ENCODE measurements at regions not wholly inside any gene's neighbourhood (a gene's known extent, or its start where the extent isn't known, plus 50 kb on each side); places are given as distances from the start of the nearest gene placed in this dataset.
A peak's percentile ranks its signal among the peaks of the same experiment; 100 is the strongest.

DNA sequence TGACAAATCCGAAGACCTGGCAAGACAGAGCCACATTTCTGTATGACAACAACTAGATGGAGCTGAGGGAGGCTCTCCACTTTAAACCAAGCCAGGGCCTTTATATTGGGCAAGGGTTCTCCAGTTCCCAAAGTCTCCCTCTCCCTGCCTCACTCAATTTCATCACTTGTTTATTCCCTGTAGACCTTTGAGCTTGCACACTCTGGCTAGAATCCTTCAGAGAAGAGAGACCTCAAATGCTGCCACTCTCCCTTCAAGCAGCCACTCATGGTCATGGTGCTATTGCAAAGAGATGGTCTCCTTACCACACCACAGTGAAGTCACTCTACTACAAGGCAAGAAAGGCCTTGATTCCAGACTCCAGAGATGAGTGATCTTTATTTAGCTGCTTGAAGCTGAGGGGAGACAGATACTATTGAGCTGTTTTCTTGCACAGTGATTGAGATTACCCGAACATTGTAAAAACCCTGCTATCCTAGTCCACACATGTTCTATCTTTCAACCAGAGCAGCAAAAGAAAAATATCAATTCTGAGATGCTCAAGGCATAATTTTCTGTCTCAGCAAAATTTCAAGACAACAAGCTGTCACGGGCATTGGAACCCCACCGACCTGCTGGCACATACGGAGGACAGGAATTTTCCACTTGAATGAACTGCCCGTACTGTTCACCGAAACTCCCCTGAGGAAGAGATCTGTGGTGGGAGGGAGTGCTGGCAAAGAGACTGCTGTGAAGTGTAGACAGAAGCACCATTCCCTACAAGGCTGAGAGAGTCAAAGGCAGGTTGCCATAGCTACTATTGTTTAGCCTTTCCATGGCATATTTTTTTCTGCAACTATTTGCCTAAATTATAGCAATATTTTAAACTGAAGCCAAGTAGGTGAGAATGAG, 81.1 kb downstream of the CDO1 start:
- no peak overlapping the region for H3K4me3 ChIP-seq (replicated peaks in 1 of 3; ENCODE audit: insufficient read depth in 1 of 3, low read depth in 2 of 3, low read length in 3 of 3)
- H4K20me1 ChIP-seq (ENCODE audit: insufficient read depth, low read length) = no peaks in the 10 kb centered on the region
- H3K36me3 ChIP-seq (replicated peaks in 1 of 2; ENCODE audit: control insufficient read depth in 1 of 2, insufficient read depth in 2 of 2, low read length in 2 of 2) = no peaks in the 10 kb centered on the region
- no peak overlapping the region for H3K27ac ChIP-seq (ENCODE audit: extremely low read length, insufficient read depth, low read length)
- FAIRE-seq (no peak), DNase-seq (ENCODE audit: low spot score) (no peak), ATAC-seq (peak; percentile 57)
- TF ChIP-seq KAT8 (CRISPR knock-in tag; IDR thresholded peaks at IDR 0.05) (no peak), HNF4A (CRISPR knock-in tag; IDR thresholded peaks at IDR 0.05) (peak; percentile 34)
- ChIA-PET POLR2A (no interaction called here), CTCF (ENCODE audit: low intra/inter-chr PET ratio, low total read pairs) (no interaction called here)
- no peak overlapping the region for H3K9ac ChIP-seq (ENCODE audit: insufficient read depth, low read depth, low read length)
- 70% methylated on average over 7 of the region's 7 CpGs for WGBS (ENCODE audit: low lambda C conversion rate)
- no peaks in the 10 kb centered on the region for H3K9me3 ChIP-seq (ENCODE audit: low read length)
- intact Hi-C loops (cut with micrococcal nuclease; ENCODE audit: unreplicated experiment) = no loop called here
- in situ Hi-C loops (cut with HindIII; ENCODE audit: extremely low pct_ligation_motif_present, low pct_unique_long_range_greater_than_20kb) = no loop called here
- no peaks in the 10 kb centered on the region for H3K79me2 ChIP-seq (ENCODE audit: insufficient read depth, low read length)
- no peak overlapping the region for H3K4me2 ChIP-seq (ENCODE audit: low read depth, low read length)
- no TSS peak for BruUV-seq (replicated peaks)
- H3K4me1 ChIP-seq (ENCODE audit: insufficient read depth, low read length) = peaks cover 29% of the 10 kb centered on the region
- H2AFZ ChIP-seq (ENCODE audit: low read length) = no peak overlapping the region
- H3K27me3 ChIP-seq (ENCODE audit: control insufficient read depth in 1 of 2, insufficient read depth in 2 of 2, low read length in 2 of 2) = no peaks in the 10 kb centered on the region

DNA sequence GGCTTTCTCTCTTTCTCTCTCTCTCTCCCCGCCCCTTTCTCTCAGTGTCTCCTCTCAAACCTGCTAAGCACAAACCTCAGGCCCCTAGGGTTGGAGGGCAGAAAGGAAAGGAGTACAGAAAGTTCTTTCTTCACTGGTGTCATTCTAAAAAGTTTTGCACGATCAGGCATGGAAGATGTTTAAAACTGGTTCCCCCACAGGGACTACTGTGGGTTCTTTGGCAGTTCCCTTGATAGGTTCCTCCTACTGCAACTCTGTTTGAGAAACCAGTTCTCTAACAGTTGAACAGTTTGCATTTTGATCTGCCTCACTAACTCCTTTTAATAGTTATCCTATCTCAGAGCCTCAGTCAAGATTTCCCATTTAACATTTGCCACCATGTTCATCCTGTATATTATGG, 82.9 kb downstream of the CDO1 start:
- H4K20me1 ChIP-seq (ENCODE audit: insufficient read depth, low read length) = no peaks in the 10 kb centered on the region
- ATAC-seq (no peak), DNase-seq (ENCODE audit: low spot score) (no peak), FAIRE-seq (no peak)
- no peak overlapping the region for H3K27ac ChIP-seq (ENCODE audit: extremely low read length, insufficient read depth, low read length)
- in situ Hi-C loops (cut with HindIII; ENCODE audit: extremely low pct_ligation_motif_present, low pct_unique_long_range_greater_than_20kb) (no loop called here), intact Hi-C loops (cut with micrococcal nuclease; ENCODE audit: unreplicated experiment) (no loop called here)
- no peaks in the 10 kb centered on the region for H3K9me3 ChIP-seq (ENCODE audit: low read length)
- BruUV-seq (replicated peaks) = no TSS peak
- no peak overlapping the region for H2AFZ ChIP-seq (ENCODE audit: low read length)
- H3K9ac ChIP-seq (ENCODE audit: insufficient read depth, low read depth, low read length) = no peak overlapping the region
- POLR2A ChIA-PET = no interaction called here
- no peak overlapping the region for H3K4me2 ChIP-seq (ENCODE audit: low read depth, low read length)
- peaks cover 19% of the 10 kb centered on the region for H3K4me1 ChIP-seq (ENCODE audit: insufficient read depth, low read length)
- CTCF ChIA-PET (ENCODE audit: low intra/inter-chr PET ratio, low total read pairs) = no interaction called here
- H3K79me2 ChIP-seq (ENCODE audit: insufficient read depth, low read length) = no peaks in the 10 kb centered on the region
- H3K27me3 ChIP-seq (ENCODE audit: control insufficient read depth in 1 of 2, insufficient read depth in 2 of 2, low read length in 2 of 2) = no peaks in the 10 kb centered on the region
- no peak overlapping the region for H3K4me3 ChIP-seq (replicated peaks in 1 of 3; ENCODE audit: insufficient read depth in 1 of 3, low read depth in 2 of 3, low read length in 3 of 3)
- TF ChIP-seq ZNF263 (CRISPR knock-in tag; IDR thresholded peaks at IDR 0.05) (no peak), HMGA1 (CRISPR knock-in tag; conservative IDR thresholded peaks at IDR 0.05) (no peak), CREM (IDR thresholded peaks at IDR 0.05) (no peak), CREM (CRISPR knock-in tag; IDR thresholded peaks at IDR 0.05) (no peak), ZFYVE20 (CRISPR knock-in tag; IDR thresholded peaks at IDR 0.05; ENCODE audit: borderline replicate concordance, low read depth) (no peak), ZFY (CRISPR knock-in tag; IDR thresholded peaks at IDR 0.05) (no peak), ZNF367 (CRISPR knock-in tag; IDR thresholded peaks at IDR 0.05; ENCODE audit: borderline replicate concordance) (no peak), RARA (CRISPR knock-in tag; IDR thresholded peaks at IDR 0.05) (no peak), MATR3 (CRISPR knock-in tag; IDR thresholded peaks at IDR 0.05) (no peak)
- TF ChIP-seq, protein P1, sequence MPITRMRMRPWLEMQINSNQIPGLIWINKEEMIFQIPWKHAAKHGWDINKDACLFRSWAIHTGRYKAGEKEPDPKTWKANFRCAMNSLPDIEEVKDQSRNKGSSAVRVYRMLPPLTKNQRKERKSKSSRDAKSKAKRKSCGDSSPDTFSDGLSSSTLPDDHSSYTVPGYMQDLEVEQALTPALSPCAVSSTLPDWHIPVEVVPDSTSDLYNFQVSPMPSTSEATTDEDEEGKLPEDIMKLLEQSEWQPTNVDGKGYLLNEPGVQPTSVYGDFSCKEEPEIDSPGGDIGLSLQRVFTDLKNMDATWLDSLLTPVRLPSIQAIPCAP (CRISPR knock-in tag; IDR thresholded peaks at IDR 0.05; ENCODE audit: low read depth) = no peak
- TF ChIP-seq, protein P2, sequence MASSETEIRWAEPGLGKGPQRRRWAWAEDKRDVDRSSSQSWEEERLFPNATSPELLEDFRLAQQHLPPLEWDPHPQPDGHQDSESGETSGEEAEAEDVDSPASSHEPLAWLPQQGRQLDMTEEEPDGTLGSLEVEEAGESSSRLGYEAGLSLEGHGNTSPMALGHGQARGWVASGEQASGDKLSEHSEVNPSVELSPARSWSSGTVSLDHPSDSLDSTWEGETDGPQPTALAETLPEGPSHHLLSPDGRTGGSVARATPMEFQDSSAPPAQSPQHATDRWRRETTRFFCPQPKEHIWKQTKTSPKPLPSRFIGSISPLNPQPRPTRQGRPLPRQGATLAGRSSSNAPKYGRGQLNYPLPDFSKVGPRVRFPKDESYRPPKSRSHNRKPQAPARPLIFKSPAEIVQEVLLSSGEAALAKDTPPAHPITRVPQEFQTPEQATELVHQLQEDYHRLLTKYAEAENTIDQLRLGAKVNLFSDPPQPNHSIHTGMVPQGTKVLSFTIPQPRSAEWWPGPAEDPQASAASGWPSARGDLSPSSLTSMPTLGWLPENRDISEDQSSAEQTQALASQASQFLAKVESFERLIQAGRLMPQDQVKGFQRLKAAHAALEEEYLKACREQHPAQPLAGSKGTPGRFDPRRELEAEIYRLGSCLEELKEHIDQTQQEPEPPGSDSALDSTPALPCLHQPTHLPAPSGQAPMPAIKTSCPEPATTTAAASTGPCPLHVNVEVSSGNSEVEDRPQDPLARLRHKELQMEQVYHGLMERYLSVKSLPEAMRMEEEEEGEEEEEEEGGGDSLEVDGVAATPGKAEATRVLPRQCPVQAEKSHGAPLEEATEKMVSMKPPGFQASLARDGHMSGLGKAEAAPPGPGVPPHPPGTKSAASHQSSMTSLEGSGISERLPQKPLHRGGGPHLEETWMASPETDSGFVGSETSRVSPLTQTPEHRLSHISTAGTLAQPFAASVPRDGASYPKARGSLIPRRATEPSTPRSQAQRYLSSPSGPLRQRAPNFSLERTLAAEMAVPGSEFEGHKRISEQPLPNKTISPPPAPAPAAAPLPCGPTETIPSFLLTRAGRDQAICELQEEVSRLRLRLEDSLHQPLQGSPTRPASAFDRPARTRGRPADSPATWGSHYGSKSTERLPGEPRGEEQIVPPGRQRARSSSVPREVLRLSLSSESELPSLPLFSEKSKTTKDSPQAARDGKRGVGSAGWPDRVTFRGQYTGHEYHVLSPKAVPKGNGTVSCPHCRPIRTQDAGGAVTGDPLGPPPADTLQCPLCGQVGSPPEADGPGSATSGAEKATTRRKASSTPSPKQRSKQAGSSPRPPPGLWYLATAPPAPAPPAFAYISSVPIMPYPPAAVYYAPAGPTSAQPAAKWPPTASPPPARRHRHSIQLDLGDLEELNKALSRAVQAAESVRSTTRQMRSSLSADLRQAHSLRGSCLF (CRISPR knock-in tag; IDR thresholded peaks at IDR 0.05; ENCODE audit: borderline replicate concordance) = no peak
- no peaks in the 10 kb centered on the region for H3K36me3 ChIP-seq (replicated peaks in 1 of 2; ENCODE audit: control insufficient read depth in 1 of 2, insufficient read depth in 2 of 2, low read length in 2 of 2)
- WGBS (ENCODE audit: low lambda C conversion rate) = 19% methylated on average over 2 of the region's 2 CpGs

Measured in HepG2 (cell line).